ENCODE measurements at regions not wholly inside any gene's neighbourhood (a gene's known extent, or its start where the extent isn't known, plus 50 kb on each side); places are given as distances from the start of the nearest gene placed in this dataset.
A peak's percentile ranks its signal among the peaks of the same experiment; 100 is the strongest.
"Not testable (repeated sequence)": the region's sequence is repeated elsewhere in the genome, so short reads cannot be mapped to it uniquely, and the experiment has no call there.

GRCh38 chr2:89537862-89538261 is 846.4 kb downstream of the RPIA start:
- H3K27me3 Mint-ChIP-seq; H3K4me3 Mint-ChIP-seq; H3K4me1 Mint-ChIP-seq; H3K36me3 Mint-ChIP-seq (ENCODE audit: low read depth); DNase-seq; H3K27ac Mint-ChIP-seq; intact Hi-C loops (cut with micrococcal nuclease); H3K9me3 Mint-ChIP-seq: not testable (repeated sequence)

- DNase-seq; H3K9me3 Mint-ChIP-seq; H3K4me3 Mint-ChIP-seq; H3K27ac Mint-ChIP-seq; H3K36me3 Mint-ChIP-seq (ENCODE audit: low read depth); intact Hi-C loops (cut with micrococcal nuclease); H3K4me1 Mint-ChIP-seq; H3K27me3 Mint-ChIP-seq: not testable (repeated sequence)
Measured at GRCh38 chr2:89544110-89544509, 852.6 kb downstream of the RPIA start.

DNA sequence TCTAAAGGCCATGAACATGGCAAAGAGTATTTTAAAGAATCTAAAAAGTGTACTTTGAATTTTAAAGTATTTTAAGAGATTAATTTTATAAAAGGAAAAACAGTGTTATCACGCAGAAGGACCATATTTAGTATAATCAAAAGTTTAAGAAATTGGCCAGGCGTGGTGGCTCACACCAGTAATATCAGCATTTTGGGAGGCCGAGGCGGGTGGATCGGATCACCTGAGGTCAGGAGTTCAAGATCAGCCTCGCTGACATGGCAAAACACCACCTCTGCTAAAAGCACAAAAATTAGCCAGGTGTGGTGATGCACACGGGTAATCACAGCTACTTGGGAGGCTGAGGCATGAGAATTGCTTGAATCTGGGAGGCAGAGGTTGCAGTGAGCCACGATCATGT is 887.7 kb downstream of the RPIA start:
- H3K4me3 Mint-ChIP-seq; H3K27ac Mint-ChIP-seq; H3K36me3 Mint-ChIP-seq (ENCODE audit: low read depth); H3K4me1 Mint-ChIP-seq; DNase-seq; H3K27me3 Mint-ChIP-seq; intact Hi-C loops (cut with micrococcal nuclease); H3K9me3 Mint-ChIP-seq: not testable (repeated sequence)

- H3K9me3 Mint-ChIP-seq; DNase-seq; intact Hi-C loops (cut with micrococcal nuclease); H3K4me1 Mint-ChIP-seq; H3K36me3 Mint-ChIP-seq (ENCODE audit: low read depth); H3K27me3 Mint-ChIP-seq; H3K27ac Mint-ChIP-seq; H3K4me3 Mint-ChIP-seq: not testable (repeated sequence)
Measured at GRCh38 chr2:89582816-89583215, 891.3 kb downstream of the RPIA start.

DNA sequence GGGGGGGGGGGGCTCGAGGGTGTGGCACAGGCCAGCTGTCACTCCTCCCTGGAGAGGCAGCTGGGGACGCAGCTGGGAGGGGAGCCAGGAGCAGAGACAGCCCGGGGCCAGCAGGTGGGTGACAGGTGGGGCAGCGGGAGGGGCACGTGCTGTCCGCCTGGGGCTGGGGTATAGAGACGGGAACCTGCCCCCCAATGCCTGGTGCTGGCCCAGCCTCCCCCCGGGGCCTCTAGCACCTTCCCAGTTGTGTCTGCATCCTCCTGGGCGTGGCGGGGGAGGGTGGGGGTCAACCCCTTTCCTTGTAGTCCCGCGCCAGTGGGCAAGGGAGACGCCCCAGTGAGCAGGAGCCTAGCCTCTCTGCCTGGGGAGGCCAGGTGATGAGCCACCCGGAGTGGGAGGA is 892.6 kb downstream of the RPIA start:
- H3K4me3 Mint-ChIP-seq; DNase-seq; H3K9me3 Mint-ChIP-seq; H3K4me1 Mint-ChIP-seq; H3K36me3 Mint-ChIP-seq (ENCODE audit: low read depth); H3K27me3 Mint-ChIP-seq; intact Hi-C loops (cut with micrococcal nuclease); H3K27ac Mint-ChIP-seq: not testable (repeated sequence)

DNA sequence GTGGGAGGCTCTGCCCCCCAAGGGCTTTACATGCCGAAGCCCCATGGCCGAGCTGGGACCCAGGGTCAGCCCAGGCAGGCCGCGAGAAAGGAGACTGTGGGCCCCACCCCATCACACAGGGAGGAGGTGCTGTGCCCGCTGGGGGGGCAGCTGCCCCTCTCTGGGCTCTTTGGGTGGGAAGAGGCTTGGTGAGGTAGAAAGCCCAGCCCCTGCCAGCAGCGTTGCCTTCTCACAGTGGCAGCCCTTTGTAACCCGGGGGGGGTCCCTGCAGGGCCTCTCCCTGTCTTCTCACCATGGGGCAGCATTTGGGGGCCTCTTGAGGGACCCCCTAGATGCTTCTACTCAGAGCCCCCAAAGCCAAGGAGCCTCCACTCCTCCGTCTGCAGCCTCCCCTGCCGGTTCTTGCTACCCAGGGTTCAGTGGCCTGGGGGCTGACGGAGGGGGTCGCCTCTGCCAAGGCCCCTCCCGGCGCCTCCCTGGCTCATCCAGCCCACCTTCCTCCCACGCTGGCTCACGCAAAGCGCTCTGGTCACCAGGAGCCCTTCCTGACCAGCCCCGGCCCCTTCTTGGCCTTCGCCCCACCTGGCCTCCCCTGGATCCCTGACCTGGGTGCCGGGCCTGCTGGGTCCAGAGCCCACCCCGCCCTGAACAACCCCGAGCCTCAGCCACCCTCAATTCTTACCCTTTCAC is 893.5 kb downstream of the RPIA start:
- peak; percentile 59 for DNase-seq
- Mint-ChIP-seq H3K27ac (peak overlapping the region; percentile 56), H3K4me3 (peak overlapping the region; percentile 84)
- H3K9me3 Mint-ChIP-seq; H3K4me1 Mint-ChIP-seq; H3K36me3 Mint-ChIP-seq (ENCODE audit: low read depth); H3K27me3 Mint-ChIP-seq; intact Hi-C loops (cut with micrococcal nuclease): not testable (repeated sequence)

- peak; percentile 90 for DNase-seq
- H3K36me3 Mint-ChIP-seq (ENCODE audit: low read depth); H3K4me1 Mint-ChIP-seq; H3K27me3 Mint-ChIP-seq; H3K9me3 Mint-ChIP-seq; intact Hi-C loops (cut with micrococcal nuclease): not testable (repeated sequence)
- Mint-ChIP-seq H3K4me3 (peak overlapping the region; percentile 84), H3K27ac (peak overlapping the region; percentile 56)
Measured at GRCh38 chr2:89585558-89585920, 894.1 kb downstream of the RPIA start.

DNA sequence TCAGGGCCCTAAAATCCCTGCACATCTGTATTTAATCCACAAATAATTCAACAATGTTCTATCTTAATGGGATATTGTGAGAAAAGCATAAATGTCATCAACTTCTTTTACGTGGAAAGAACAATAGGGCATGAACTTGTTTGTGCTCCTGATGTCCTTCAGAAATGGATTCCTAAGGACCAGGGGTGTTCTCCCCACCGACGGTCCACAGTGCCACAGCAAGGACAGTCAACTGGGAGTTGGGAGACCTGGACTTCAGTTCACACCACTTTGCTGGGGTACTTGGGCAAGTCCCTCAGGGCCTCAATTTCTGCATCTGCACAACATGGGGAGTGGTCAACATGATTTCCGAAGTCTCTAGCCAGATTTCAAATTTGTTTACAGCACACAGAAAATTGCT is 908.4 kb downstream of the RPIA start:
- DNase-seq; H3K9me3 Mint-ChIP-seq; H3K4me3 Mint-ChIP-seq; H3K27ac Mint-ChIP-seq; H3K27me3 Mint-ChIP-seq; intact Hi-C loops (cut with micrococcal nuclease); H3K4me1 Mint-ChIP-seq; H3K36me3 Mint-ChIP-seq (ENCODE audit: low read depth): not testable (repeated sequence)

DNA sequence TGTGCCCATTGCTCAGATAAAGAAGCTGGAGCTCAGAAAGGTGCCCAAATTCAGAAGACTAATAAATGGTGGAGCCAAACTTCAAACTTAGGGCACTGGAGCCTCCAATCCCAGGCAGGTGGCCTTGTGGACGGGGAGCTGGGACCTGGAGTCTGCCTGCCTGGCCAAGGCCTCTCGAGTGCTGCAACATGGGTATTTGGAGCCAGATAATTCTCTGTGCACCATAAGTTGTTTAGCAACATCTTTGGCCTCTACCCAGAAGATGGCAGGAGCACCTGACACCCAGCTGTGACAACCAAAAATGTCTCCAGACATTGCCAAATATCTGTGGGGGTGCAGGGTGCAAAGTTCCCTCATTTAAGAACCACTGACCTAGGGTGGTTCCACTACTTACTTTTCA is 915.0 kb downstream of the RPIA start:
- H3K9me3 Mint-ChIP-seq; DNase-seq; H3K4me3 Mint-ChIP-seq; H3K27ac Mint-ChIP-seq; H3K4me1 Mint-ChIP-seq; H3K27me3 Mint-ChIP-seq; intact Hi-C loops (cut with micrococcal nuclease); H3K36me3 Mint-ChIP-seq (ENCODE audit: low read depth): not testable (repeated sequence)

- H3K4me1 Mint-ChIP-seq; H3K9me3 Mint-ChIP-seq; DNase-seq; H3K27ac Mint-ChIP-seq; H3K4me3 Mint-ChIP-seq; H3K27me3 Mint-ChIP-seq; intact Hi-C loops (cut with micrococcal nuclease); H3K36me3 Mint-ChIP-seq (ENCODE audit: low read depth): not testable (repeated sequence)
Measured at GRCh38 chr2:89610207-89610926, 918.9 kb downstream of the RPIA start.

GRCh38 chr2:89610927-89611515 is 919.5 kb downstream of the RPIA start:
- H3K27ac Mint-ChIP-seq; DNase-seq; H3K9me3 Mint-ChIP-seq; intact Hi-C loops (cut with micrococcal nuclease); H3K4me3 Mint-ChIP-seq; H3K4me1 Mint-ChIP-seq; H3K27me3 Mint-ChIP-seq; H3K36me3 Mint-ChIP-seq (ENCODE audit: low read depth): not testable (repeated sequence)

DNA sequence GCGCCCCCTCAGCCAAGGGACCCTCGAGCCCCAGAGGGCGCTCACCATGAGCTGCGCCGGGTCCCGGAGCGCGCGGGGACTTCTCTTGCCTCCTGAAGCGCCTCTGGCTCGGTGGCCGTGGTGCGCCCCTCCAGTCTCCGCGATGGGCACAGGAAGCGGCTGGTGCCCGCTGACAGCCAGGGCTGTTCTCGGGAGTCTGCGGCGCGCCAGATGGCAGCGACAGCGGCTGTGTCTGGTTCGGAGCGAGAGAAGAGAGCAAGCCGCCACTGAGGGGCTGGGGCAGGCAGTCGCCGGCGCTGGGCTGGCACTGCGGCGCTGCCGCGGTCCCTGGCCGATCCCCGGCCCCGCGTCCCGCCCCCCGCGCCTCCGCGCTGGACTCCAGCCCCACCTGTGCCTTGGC is 920.2 kb downstream of the RPIA start:
- DNase-seq; H3K4me1 Mint-ChIP-seq; H3K9me3 Mint-ChIP-seq; H3K4me3 Mint-ChIP-seq; H3K27me3 Mint-ChIP-seq; H3K27ac Mint-ChIP-seq; H3K36me3 Mint-ChIP-seq (ENCODE audit: low read depth); intact Hi-C loops (cut with micrococcal nuclease): not testable (repeated sequence)

DNA sequence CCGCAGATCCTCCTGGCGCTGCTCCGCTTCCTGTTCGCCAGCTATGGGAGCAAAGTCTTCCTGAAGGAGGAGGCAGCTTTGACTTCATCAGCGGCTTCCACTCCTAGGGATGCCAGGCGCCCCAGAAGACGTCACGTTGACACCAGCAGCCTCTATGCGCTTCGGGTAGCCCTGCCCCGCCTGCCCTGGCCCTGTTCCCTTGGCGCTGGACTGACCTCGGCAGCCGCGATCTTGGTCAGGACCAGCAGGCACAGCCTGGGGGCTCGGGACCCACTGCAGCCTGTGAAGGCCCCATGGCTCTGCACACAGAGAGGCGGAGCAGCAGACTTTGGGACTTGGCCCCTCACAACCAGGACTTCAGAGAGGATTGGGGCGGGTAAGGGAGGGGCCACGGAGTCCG is 957.8 kb downstream of the RPIA start:
- DNase-seq; H3K9me3 Mint-ChIP-seq; H3K27me3 Mint-ChIP-seq; H3K27ac Mint-ChIP-seq; H3K4me3 Mint-ChIP-seq; H3K36me3 Mint-ChIP-seq (ENCODE audit: low read depth); H3K4me1 Mint-ChIP-seq; intact Hi-C loops (cut with micrococcal nuclease): not testable (repeated sequence)

DNA sequence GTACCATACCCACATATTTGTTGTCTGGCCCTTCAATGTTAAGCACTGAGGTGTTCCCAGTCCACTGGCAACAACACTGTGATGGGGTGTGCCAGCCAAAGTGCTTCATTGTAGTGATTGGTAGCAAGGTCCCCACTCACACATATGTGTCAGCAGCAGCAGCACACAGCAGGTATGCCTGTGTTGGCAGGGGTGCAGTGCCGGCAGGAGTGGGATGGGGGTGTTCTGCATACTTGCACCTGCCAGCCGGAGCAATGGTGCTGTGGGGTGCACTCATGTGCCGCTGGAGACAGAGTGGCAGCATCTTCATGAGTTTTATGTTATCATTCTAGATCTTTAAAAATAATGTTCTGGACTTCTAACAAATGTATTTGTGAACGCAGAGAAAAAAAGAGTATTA is 987.8 kb downstream of the RPIA start:
- intact Hi-C loops (cut with micrococcal nuclease); H3K27ac Mint-ChIP-seq; H3K27me3 Mint-ChIP-seq; H3K9me3 Mint-ChIP-seq; H3K4me1 Mint-ChIP-seq; H3K4me3 Mint-ChIP-seq; DNase-seq; H3K36me3 Mint-ChIP-seq (ENCODE audit: low read depth): not testable (repeated sequence)
